GM18951 (cell line): ENCODE measurements at regions not wholly inside any gene's neighbourhood (a gene's known extent, or its start where the extent isn't known, plus 50 kb on each side); places are given as distances from the start of the nearest gene placed in this dataset.

Experiments
- POLR2A ChIP-seq: IDR thresholded peaks from 4 replicates; pipeline ENCODE4 v1.6.1; 2011; ENCODE audit warnings: mild to moderate bottlenecking; ENCODE audit not compliant: insufficient read length, insufficient read depth; ENCODE audit errors: extremely low read depth
- in situ Hi-C: fragments of 300-500 bp; cut with MboI; formaldehyde crosslinking; loops from one replicate; pipeline ENCODE4 v1.12.0; 2022; ENCODE audit warnings: low sequenced_read_pairs, mixed read lengths, inconsistent platforms; ENCODE audit not compliant: unreplicated experiment

DNA sequence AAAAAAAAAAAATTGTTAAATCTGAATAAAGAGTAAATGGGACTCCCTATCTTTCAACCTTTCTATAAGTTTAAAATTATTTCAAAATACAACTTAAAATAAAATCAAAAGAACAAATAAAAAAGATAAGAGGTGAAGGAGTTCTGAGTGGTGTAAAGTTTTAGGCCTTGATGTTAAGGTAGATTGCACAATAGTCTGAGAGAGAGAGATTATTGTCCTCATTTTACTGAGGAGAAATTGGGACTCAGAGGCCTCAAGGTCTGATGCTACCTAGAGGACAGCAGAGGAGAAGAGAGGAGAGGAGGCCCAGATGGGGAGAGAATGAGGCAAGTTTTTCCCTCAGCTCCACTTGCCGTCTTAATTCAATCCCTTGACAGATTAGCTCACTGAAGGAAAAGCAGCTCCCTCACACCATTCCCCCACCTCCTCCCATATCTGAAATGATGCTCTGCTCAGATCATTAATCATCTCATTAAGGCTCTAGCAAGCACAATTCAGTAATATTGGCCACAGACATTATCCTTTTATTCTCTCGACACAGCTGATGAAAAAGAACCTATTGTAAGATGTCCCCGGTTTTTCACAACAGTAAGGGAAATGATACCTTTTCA lies 106.3 kb upstream of the PTPN13 start:
- no peak for TF ChIP-seq POLR2A
- in situ Hi-C loops: no loop called here

DNA sequence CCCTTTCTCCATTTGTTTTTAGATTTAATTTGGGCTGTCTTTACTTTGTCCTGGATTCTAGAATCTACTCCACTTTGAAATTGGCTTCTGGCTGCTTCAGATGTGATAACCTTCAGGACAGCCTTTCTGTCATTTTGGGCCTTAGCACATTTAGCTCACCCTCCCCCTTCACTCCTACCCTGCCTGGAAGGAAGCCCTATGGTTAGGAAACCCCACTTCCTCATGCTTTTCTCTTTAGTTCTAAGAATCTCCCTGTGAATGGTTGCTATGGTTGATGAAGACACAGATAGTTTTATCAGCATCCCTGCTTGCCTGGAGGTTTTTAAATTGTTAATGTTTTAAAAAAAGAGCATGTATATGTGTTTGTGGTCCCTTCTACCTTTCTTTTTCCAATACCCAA lies 100.7 kb upstream of the PTPN13 start:
- in situ Hi-C loops: no loop called here
- no peak for TF ChIP-seq POLR2A

DNA sequence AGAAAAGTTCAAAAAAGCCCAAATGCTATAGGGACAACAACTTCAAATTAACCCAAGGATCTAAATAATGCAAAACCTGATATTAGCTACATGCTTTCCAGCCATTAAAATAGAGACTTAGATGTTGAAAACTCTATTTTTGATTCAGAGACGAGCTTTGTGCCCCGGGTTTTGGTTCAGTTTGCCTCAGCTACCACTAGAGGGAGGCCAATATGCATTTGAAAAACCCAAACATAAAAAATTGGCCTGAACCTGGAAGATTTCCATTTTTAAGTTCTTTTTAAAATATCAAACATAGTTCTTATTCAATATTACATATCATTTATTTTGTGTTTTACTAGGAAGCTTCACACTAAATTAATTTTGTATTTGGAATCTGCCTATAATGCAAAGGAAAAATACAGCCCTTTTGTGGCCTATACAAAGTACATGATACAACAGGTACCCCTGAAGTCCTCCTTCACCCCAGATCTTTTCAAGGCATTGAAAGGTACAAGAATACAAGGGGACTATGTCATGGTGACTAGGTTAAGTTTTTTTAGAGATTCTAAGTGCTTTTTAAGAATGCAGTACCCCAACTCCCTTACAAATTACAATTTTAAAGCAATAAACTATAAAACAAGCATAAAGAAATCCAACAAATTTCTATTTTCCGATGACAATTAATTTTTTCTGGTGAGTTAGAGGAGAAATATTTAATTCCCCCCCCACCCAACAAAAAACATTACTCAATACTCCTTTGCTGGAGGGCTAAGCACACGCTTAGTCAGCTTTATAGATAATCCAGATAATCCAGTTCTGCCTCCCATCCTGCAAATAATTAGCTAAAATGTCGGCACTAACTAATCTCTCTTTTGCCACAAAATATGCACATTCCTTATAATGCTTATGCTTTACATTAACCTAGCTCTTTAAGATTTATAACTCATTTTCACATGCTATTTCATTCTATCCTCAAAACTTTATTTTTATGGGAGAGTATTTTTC lies 97.7 kb upstream of the PTPN13 start:
- in situ Hi-C loops: loop anchor here (5.0 kb wide), 1 partner anchor 396 kb away; the partner anchor contains the start of gene C4orf36
- TF ChIP-seq POLR2A: no peak

DNA sequence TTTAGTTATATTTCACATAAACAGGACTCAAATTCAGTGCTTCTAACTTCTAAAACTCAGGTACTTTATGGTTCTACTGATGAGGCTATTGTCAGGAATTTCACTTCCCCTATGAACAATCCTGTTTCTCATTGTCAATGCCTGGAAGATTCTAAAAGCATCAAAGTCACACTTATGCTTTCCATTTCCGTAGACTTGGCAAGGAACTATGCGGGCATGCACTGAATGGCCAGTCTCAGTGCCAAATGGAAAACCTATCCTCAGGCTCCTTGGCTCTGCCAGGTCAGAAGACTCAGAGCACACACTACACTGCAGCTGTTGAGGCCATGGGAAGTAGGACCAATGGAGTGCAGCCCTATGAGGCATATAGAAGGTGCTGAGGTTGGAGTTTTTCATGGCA lies 97.0 kb upstream of the PTPN13 start:
- no peak for TF ChIP-seq POLR2A
- in situ Hi-C loops: loop anchor here (5.0 kb wide), 1 partner anchor 395 kb away; the partner anchor contains the start of gene C4orf36

DNA sequence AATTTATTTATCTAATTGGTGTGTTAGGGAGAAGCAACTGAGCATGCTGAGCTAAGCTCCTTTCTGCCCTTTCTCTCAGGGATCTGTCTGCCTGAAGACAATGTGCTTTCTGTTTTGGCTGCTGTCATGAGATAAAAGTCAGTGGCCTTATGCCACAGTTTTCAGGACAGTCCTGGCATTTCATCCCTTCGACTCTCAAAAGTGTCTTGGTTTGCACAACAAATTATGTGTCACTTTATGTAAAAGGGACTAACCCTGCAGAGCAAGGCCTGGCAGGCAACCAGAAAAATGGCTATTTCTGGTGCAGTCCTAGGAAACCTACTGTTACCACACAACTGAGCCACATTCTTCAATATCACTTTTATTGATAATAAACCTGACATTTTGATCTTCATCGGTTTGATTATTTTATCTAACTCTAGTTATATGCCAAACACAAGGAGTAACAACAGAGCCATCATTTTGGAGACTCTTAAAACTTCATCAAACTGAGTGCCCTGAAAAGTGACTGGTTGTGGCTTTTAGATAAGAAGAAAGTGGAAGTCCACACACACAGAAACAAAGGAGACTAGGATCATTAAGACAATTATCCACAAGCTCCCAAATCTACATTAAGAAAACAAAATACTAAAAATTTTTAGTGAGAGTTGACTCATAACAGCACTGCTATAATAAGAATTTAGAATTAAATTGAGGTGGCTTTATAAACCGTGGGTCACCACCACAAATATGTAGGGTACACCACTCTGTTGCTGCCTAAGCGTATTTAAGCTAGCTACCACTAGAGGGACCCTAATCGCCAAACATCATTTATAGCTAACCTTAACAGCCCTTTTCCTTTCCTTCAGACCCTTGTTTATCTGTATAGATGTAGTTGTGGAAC lies 95.9 kb upstream of the PTPN13 start:
- no peak for TF ChIP-seq POLR2A
- in situ Hi-C loops: loop anchor here (5.0 kb wide), 1 partner anchor 394 kb away; the partner anchor contains the start of gene C4orf36

DNA sequence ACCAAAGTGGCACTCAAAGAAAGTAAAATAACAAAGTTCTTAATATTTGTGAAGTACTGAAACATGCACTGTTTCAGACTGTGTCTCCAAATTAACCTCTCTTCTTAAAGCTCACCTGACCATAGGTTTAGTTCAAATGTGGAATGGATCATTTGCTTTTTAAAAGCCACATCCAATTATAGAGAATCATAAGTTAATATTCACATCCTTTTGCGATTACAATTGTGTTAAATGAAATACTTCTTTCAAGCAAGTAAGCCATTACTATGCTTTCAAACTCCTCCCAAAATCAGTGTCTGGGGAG lies 95.3 kb upstream of the PTPN13 start:
- in situ Hi-C loops: loop anchor here (5.0 kb wide), 1 partner anchor 393 kb away; the partner anchor contains the start of gene C4orf36

DNA sequence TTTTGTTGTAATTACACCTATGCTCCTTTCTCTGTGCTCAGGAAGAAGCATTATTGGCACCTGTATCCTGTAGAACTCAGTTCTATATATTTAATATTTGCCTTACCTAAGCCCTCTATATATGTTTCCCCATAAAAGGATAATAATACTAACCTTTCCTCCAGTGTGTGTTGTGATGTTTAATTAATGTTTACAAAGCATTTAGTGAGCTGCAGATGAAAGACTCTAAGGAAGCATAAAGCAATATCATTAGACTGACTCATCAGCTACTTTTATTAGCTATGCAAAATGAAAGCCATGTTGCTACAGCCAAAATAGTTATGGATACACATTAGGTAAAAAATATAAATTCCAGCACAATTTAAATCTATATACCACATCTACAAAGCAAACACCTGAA lies 93.6 kb upstream of the PTPN13 start:
- in situ Hi-C loops: loop anchor here (25.0 kb wide), 1 partner anchor 762 kb away; no protein-coding TSS in a partner anchor
- TF ChIP-seq POLR2A: no peak

More for the DNA sequence above, 95.3 kb upstream of the PTPN13 start:
- no peak for TF ChIP-seq POLR2A

DNA sequence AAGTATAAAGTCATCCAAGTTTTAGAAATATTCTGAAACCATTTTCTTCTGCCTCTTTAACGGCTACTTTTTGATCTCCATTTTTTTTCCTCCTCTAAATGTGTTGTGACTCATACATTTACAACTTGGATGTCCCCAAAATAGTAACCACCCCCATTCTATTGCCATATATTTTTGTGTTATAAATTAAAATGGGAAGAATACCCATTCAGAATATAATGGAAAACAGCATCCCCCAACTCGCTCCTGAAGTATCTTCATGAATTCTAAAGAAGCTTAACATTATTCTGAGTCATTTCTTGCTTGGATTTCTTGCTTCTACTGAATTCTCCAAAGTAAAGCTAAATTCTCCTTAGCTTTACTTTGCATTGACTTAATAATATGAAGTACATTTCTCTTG lies 92.0 kb upstream of the PTPN13 start:
- TF ChIP-seq POLR2A: no peak

DNA sequence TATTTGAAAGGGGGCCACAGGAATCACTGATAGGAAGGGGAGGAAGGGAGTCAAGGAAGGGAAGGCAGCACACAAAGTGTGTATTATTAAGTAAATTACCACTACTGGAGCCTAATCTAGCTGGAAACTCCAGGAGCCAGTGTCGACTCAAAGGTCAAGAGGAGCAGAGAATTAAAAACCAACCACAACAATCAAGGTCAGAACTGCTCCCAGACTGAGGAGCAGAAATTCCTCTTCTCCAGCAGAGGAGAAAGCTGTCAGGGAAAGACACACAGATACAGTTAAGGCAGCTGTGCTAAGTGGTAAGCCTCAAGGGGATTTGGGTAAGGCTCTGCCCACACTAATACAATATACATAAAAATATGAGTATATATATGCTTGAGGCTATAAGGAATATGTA lies 87.5 kb upstream of the PTPN13 start:
- in situ Hi-C loops: loop anchor here (25.0 kb wide), 1 partner anchor 756 kb away; no protein-coding TSS in a partner anchor
- TF ChIP-seq POLR2A: no peak

More for the DNA sequence above, 92.0 kb upstream of the PTPN13 start:
- in situ Hi-C loops: loop anchor here (25.0 kb wide), 1 partner anchor 760 kb away; no protein-coding TSS in a partner anchor

DNA sequence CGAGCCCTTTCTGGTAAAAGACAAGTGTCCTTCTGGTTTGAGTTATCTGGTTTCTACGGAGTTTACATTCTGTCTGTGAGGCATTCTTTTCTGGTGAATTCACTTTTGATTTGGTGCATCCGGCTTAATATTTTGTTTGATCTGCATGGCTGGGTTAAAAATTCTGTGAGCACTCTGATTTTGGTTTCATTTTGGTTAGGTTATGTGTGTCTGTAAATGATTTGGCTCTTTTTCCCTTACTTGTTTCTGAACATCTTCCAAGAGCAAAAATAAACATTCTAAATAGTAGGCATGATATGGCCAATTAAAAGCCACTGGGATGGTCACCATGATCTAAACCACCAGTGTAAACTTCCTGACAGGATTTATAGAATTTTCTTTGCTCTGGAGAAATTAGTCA lies 85.7 kb upstream of the PTPN13 start:
- in situ Hi-C loops: loop anchor here (25.0 kb wide), 1 partner anchor 754 kb away; no protein-coding TSS in a partner anchor
- no peak for TF ChIP-seq POLR2A

DNA sequence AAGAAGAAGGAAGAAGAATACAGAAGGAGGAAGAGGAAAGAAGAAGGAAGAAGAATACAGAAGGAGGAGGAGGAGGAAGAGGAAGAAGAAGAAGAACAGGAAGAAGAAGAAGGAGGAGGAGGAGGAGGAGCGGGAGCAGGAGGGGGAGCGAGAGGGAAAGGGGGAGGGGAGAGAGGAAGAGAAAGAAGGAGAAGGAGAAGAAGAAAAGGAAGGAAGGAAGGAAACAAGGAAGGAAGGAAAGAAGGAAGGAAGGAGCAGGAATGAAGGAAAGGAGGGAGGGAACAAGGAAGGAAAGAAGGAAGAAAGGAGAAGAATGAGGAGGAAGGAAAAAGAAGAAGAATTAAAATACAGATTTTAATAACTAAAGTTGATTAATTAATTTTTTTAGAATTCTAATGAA lies 82.5 kb upstream of the PTPN13 start:
- TF ChIP-seq POLR2A: no peak
- in situ Hi-C loops: loop anchor here (25.0 kb wide), 1 partner anchor 751 kb away; no protein-coding TSS in a partner anchor

DNA sequence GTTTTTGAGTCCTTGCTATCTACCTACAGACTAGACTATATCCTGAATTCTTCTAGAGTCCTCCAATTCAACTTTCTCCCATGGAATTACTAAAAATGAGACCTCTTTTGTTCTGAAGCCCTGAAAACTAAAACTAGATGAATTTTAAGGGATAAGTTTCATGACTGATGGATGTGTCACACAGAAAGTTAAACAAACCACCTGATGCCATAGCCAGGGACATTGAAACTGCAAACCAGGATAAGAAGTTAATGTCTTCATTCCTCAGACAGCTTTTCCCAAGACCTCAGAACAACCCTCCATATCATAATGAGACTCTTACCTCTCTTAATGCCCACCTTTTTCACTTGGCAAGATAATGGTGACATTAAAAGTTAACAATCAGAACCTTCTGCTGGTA lies 81.5 kb upstream of the PTPN13 start:
- in situ Hi-C loops: loop anchor here (25.0 kb wide), 1 partner anchor 750 kb away; no protein-coding TSS in a partner anchor
- no peak for TF ChIP-seq POLR2A

DNA sequence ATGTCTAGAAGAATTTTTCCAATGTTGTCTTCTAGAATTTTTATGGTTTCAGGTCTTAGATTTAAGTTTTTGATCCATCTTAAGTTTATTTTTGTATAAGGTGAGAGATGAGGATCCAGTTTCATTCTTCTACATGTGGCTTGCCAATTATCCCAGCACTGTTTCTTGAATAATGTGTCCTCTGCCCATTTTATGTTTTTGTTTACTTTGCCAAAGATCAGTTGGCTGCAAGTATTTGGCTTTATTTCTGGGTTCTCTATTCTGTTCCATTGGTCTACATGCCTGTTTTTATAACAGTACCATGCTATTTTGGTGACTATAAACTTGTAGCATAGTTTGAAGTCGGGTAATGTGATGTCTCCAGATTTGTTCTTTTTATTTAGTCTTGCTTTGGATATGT lies 78.2 kb upstream of the PTPN13 start:
- in situ Hi-C loops: loop anchor here (25.0 kb wide), 1 partner anchor 746 kb away; no protein-coding TSS in a partner anchor
